ENCODE measurements at regions not wholly inside any gene's neighbourhood (a gene's known extent, or its start where the extent isn't known, plus 50 kb on each side); places are given as distances from the start of the nearest gene placed in this dataset.
"Not testable (repeated sequence)": the region's sequence is repeated elsewhere in the genome, so short reads cannot be mapped to it uniquely, and the experiment has no call there.

DNA sequence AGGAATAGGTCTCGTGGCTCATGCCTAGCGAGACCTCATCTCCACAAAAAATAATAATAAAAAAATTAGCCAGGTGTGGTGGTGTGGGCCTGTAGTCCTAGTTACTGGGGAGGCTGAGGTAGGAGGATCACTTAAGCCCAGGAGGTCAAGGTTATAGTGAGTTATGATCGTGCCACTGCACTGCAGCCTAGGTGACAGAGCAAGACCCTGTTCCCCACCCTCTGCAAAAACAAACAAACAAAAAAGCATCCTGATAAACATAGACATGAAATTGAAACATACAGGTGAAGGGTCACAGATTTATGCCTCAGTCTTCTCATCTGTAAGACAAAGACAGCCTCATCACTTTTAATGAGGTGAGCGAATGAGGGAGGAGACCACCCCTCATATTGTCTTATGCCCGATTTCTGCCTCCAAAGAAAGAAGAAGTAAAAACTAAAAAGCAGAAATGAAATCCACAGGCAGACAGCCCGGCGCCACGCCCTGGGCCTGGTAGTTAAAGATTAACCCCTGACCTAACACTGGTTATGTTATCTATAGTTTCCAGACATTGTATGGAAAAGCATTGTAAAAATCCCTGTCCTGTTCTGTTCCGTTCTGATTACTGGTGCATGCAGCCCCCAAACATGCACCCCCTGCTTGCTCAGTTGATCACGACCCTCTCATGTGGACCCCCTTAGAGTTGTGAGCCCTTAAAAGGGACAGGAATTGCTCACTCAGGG lies 138.5 kb downstream of the OR2B2 start:
- not testable (repeated sequence) for TF ChIP-seq EZH2 (IDR thresholded peaks at IDR 0.05; ENCODE audit: low read depth, unreplicated experiment); EZH2phosphoT487 (IDR thresholded peaks at IDR 0.05; ENCODE audit: unreplicated experiment); POLR2AphosphoS5 (IDR thresholded peaks at IDR 0.05; ENCODE audit: low read depth)
- TF ChIP-seq, protein P1, sequence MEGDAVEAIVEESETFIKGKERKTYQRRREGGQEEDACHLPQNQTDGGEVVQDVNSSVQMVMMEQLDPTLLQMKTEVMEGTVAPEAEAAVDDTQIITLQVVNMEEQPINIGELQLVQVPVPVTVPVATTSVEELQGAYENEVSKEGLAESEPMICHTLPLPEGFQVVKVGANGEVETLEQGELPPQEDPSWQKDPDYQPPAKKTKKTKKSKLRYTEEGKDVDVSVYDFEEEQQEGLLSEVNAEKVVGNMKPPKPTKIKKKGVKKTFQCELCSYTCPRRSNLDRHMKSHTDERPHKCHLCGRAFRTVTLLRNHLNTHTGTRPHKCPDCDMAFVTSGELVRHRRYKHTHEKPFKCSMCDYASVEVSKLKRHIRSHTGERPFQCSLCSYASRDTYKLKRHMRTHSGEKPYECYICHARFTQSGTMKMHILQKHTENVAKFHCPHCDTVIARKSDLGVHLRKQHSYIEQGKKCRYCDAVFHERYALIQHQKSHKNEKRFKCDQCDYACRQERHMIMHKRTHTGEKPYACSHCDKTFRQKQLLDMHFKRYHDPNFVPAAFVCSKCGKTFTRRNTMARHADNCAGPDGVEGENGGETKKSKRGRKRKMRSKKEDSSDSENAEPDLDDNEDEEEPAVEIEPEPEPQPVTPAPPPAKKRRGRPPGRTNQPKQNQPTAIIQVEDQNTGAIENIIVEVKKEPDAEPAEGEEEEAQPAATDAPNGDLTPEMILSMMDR (conservative IDR thresholded peaks at IDR 0.05; ENCODE audit: low read depth in 2 of 2): not testable (repeated sequence)
- TF ChIP-seq, protein P2, sequence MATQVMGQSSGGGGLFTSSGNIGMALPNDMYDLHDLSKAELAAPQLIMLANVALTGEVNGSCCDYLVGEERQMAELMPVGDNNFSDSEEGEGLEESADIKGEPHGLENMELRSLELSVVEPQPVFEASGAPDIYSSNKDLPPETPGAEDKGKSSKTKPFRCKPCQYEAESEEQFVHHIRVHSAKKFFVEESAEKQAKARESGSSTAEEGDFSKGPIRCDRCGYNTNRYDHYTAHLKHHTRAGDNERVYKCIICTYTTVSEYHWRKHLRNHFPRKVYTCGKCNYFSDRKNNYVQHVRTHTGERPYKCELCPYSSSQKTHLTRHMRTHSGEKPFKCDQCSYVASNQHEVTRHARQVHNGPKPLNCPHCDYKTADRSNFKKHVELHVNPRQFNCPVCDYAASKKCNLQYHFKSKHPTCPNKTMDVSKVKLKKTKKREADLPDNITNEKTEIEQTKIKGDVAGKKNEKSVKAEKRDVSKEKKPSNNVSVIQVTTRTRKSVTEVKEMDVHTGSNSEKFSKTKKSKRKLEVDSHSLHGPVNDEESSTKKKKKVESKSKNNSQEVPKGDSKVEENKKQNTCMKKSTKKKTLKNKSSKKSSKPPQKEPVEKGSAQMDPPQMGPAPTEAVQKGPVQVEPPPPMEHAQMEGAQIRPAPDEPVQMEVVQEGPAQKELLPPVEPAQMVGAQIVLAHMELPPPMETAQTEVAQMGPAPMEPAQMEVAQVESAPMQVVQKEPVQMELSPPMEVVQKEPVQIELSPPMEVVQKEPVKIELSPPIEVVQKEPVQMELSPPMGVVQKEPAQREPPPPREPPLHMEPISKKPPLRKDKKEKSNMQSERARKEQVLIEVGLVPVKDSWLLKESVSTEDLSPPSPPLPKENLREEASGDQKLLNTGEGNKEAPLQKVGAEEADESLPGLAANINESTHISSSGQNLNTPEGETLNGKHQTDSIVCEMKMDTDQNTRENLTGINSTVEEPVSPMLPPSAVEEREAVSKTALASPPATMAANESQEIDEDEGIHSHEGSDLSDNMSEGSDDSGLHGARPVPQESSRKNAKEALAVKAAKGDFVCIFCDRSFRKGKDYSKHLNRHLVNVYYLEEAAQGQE (IDR thresholded peaks at IDR 0.05; ENCODE audit: unreplicated experiment): not testable (repeated sequence)
